Natural killer cell (primary cell): ENCODE measurements at regions not wholly inside any gene's neighbourhood (a gene's known extent, or its start where the extent isn't known, plus 50 kb on each side); places are given as distances from the start of the nearest gene placed in this dataset.

Experiments
- ATAC-seq, 3 donors: fragments of 150-1000 bp in 2 of 3; fragments of 200-7000 bp in 1 of 3; cut with Tn5 transposase; 1 replicate in 1 of 3; 2 replicates in 2 of 3; pipeline ENCODE4 v1.10.0; 2021; ENCODE audit warnings: mild to moderate bottlenecking in 2 of 3, moderate library complexity in 2 of 3
- DNase-seq, 2 donors: peaks; one replicate each; pipeline versions ENCODE4 v3.0.0 to v3.0.0-alpha.2; 2013 to 2021; ENCODE audit warnings: mixed read lengths in 1 of 2
- H3K27ac ChIP-seq: one replicate; pipeline ENCODE4 v1.5.1; 2013; ENCODE audit warnings: mild to moderate bottlenecking, low read length
- H3K27me3 ChIP-seq: one replicate; pipeline ENCODE4 v1.6.1; 2013; ENCODE audit warnings: low read length; ENCODE audit not compliant: control insufficient read depth, insufficient read depth
- H3K36me3 ChIP-seq: one replicate; pipeline ENCODE4 v1.6.1; 2013; ENCODE audit warnings: low read length; ENCODE audit not compliant: control insufficient read depth, insufficient read depth
- H3K4me1 ChIP-seq: one replicate; pipeline ENCODE4 v1.6.1; 2013; ENCODE audit warnings: low read length; ENCODE audit not compliant: control insufficient read depth, insufficient read depth
- H3K4me3 ChIP-seq: one replicate; pipeline ENCODE4 v1.5.1; 2013; ENCODE audit warnings: low read length
- H3K9me3 ChIP-seq: one replicate; pipeline ENCODE4 v1.6.1; 2013; ENCODE audit warnings: low read length; ENCODE audit not compliant: control insufficient read depth, insufficient read depth
- H3K27ac Mint-ChIP-seq, 2 donors: one replicate each; pipeline ENCODE4 v1.8.0; 2022; ENCODE audit warnings: mild to moderate bottlenecking in 2 of 2, mixed read lengths in 2 of 2, moderate library complexity in 1 of 2
- H3K27me3 Mint-ChIP-seq, 2 donors: one replicate each; pipeline ENCODE4 v1.8.0; 2022; ENCODE audit warnings: low read depth in 2 of 2, mixed read lengths in 2 of 2
- H3K36me3 Mint-ChIP-seq: one replicate; pipeline ENCODE4 v1.8.0; 2022; ENCODE audit warnings: mixed read lengths
- H3K4me1 Mint-ChIP-seq, 2 donors: one replicate each; pipeline ENCODE4 v1.8.0; 2022; ENCODE audit warnings: mixed read lengths in 2 of 2
- H3K4me3 Mint-ChIP-seq: one replicate; pipeline ENCODE4 v1.8.0; 2022; ENCODE audit warnings: mild to moderate bottlenecking, moderate library complexity, mixed read lengths
- H3K9me3 Mint-ChIP-seq, 2 donors: one replicate each; pipeline ENCODE4 v1.8.0; 2022; ENCODE audit warnings: mixed read lengths in 2 of 2
- WGBS: methylation state at CpG from one replicate; pipeline ENCODE4 v1.1.7; 2013; ENCODE audit warnings: missing lambda C conversion rate; ENCODE audit not compliant: insufficient coverage; 5-methylcytosine and 5-hydroxymethylcytosine counted together
- intact Hi-C: fragments of 100-400 bp; cut with micrococcal nuclease; formaldehyde crosslinking; loops from one replicate; pipeline ENCODE4 v1.14.2; 2022
- TF ChIP-seq, protein P1 (sequence below): fragments of 200-600 bp; IDR thresholded peaks from one replicate; pipeline ENCODE4 v1.8.0; 2022; ENCODE audit warnings: antibody characterized with exemption

DNA sequence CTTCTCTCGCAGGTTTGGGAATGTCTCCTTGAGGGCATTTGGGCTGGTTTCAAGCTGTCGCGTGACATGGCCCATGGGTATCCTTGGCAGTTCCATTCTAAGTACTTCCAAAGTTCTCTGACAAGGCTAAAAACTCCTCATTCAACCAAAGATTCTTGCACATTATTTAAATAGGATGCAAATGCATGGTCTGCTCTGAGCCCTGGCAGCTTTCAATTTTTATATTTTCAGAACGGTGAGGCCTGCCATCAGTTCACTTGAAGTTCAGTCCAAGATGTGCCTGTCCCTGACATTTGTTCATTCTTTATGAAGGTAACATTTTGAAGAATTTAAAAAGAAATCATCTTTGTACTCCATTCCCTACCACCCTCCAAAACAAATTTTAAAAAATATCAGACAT lies 160.0 kb downstream of the KCNA5 start:
- no peak overlapping the region for H3K4me3 Mint-ChIP-seq
- peaks cover 4 to 11% of the 10 kb centered on the region in 2 donors for H3K27me3 Mint-ChIP-seq
- ATAC-seq (no peak), DNase-seq (no peak)
- H3K36me3 Mint-ChIP-seq: no peaks in the 10 kb centered on the region
- H3K4me1 Mint-ChIP-seq: no peaks in the 10 kb centered on the region
- intact Hi-C loops: no loop called here
- Histone ChIP-seq H3K27me3 (no peaks in the 10 kb centered on the region), H3K27ac (no peak overlapping the region), H3K9me3 (no peaks in the 10 kb centered on the region), H3K36me3 (no peaks in the 10 kb centered on the region), H3K4me3 (no peak overlapping the region), H3K4me1 (no peaks in the 10 kb centered on the region)
- TF ChIP-seq, protein P1, sequence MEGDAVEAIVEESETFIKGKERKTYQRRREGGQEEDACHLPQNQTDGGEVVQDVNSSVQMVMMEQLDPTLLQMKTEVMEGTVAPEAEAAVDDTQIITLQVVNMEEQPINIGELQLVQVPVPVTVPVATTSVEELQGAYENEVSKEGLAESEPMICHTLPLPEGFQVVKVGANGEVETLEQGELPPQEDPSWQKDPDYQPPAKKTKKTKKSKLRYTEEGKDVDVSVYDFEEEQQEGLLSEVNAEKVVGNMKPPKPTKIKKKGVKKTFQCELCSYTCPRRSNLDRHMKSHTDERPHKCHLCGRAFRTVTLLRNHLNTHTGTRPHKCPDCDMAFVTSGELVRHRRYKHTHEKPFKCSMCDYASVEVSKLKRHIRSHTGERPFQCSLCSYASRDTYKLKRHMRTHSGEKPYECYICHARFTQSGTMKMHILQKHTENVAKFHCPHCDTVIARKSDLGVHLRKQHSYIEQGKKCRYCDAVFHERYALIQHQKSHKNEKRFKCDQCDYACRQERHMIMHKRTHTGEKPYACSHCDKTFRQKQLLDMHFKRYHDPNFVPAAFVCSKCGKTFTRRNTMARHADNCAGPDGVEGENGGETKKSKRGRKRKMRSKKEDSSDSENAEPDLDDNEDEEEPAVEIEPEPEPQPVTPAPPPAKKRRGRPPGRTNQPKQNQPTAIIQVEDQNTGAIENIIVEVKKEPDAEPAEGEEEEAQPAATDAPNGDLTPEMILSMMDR: no peak
- no peak overlapping the region for H3K27ac Mint-ChIP-seq
- H3K9me3 Mint-ChIP-seq: no peaks in the 10 kb centered on the region
- 94% methylated on average over 4 of the region's 4 CpGs for WGBS

- H3K36me3 ChIP-seq: no peaks in the 10 kb centered on the region
- Mint-ChIP-seq H3K36me3 (no peaks in the 10 kb centered on the region), H3K4me1 (no peaks in the 10 kb centered on the region), H3K27ac (no peak overlapping the region), H3K4me3 (no peak overlapping the region), H3K9me3 (no peaks in the 10 kb centered on the region), H3K27me3 (peaks cover 4 to 5% of the 10 kb centered on the region in 2 donors)
- H3K4me1 ChIP-seq: no peaks in the 10 kb centered on the region
- intact Hi-C loops: no loop called here
- ATAC-seq: no peak
- WGBS: 27% methylated on average over 3 of the region's 4 CpGs
- TF ChIP-seq, protein P1: no peak
- DNase-seq: no peak
- no peaks in the 10 kb centered on the region for H3K27me3 ChIP-seq
- H3K27ac ChIP-seq: no peak overlapping the region
- no peaks in the 10 kb centered on the region for H3K9me3 ChIP-seq
- no peak overlapping the region for H3K4me3 ChIP-seq
Observed at GRCh38 chr12:5204271-5204670, 160.6 kb downstream of the KCNA5 start.

DNA sequence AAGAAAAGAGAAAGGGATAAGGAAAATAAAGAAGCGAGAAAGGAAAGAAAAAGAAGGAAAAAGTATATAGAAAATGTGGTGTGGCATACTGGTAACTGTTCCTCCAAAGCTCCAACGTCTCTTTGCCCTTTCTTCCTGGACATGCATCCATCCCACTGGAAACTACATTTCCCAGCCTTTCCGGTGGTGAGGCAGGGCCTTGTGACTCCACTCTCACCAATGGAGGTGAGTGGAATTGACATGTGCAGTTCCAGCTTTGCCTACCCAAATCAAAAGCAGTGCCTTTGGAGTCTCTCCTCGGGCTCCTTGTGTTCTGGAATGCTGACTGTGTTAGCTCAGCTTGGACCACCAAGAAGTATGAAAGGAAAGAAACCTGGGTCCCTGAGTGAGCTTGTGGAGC lies 161.2 kb downstream of the KCNA5 start:
- H3K9me3 Mint-ChIP-seq: no peaks in the 10 kb centered on the region
- no peaks in the 10 kb centered on the region for H3K4me1 Mint-ChIP-seq
- ATAC-seq (no peak), DNase-seq (no peak)
- no peak overlapping the region for H3K4me3 ChIP-seq
- no peak overlapping the region for H3K27ac ChIP-seq
- H3K4me1 ChIP-seq: no peaks in the 10 kb centered on the region
- H3K9me3 ChIP-seq: no peaks in the 10 kb centered on the region
- peaks cover 0 to 4% of the 10 kb centered on the region in 2 donors for H3K27me3 Mint-ChIP-seq
- TF ChIP-seq, protein P1: no peak
- no peak overlapping the region for H3K4me3 Mint-ChIP-seq
- H3K36me3 Mint-ChIP-seq: no peaks in the 10 kb centered on the region
- no peak overlapping the region for H3K27ac Mint-ChIP-seq
- H3K36me3 ChIP-seq: no peaks in the 10 kb centered on the region
- WGBS: 78% methylated on average over 3 of the region's 4 CpGs
- intact Hi-C loops: no loop called here
- H3K27me3 ChIP-seq: no peaks in the 10 kb centered on the region

DNA sequence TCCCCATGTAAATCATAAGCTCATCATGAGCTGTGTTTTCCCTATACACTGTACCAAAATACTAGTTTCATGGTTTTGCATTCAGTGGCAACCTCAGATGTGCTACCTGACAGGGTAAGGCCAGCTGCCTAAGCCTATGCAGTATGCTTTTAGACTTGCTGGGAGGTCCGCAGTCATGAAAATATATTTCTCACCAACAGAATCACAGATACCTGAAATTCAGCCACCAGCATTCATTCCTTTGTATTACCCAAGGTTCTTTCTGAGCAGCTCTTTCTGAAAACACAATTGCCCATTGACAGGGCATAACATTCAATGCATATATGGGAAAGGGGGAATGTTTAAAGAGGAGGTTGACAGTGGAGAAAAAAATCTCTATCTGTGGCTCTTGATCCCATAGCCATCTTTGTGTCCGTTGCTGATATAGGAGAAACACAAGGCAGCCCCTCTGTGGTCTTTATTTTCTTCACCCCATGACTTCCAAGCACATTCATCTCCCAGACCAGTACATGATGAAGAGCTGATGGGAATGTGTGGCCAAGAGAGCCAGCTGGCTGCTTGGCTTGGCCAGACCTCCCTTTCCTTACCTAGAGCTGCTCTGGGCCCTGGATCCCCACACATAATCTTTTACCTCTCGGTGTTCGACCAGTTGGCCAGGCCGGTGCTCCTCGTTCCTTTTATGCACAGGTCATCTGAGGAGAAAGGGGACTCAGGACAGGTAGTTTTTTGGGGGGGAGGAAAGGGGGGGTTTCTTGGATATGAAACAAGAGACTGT lies 162.9 kb downstream of the KCNA5 start:
- Histone ChIP-seq H3K36me3 (no peaks in the 10 kb centered on the region), H3K4me3 (no peak overlapping the region), H3K27me3 (no peaks in the 10 kb centered on the region), H3K27ac (no peak overlapping the region), H3K4me1 (no peaks in the 10 kb centered on the region), H3K9me3 (no peaks in the 10 kb centered on the region)
- Mint-ChIP-seq H3K4me3 (no peak overlapping the region), H3K4me1 (no peaks in the 10 kb centered on the region), H3K36me3 (no peaks in the 10 kb centered on the region), H3K27ac (no peak overlapping the region), H3K27me3 (peaks cover 0 to under 1% of the 10 kb centered on the region in 2 donors), H3K9me3 (no peaks in the 10 kb centered on the region)
- TF ChIP-seq, protein P1: no peak
- intact Hi-C loops: no loop called here
- 84% methylated on average over 6 of the region's 6 CpGs for WGBS
- no peak for ATAC-seq
- no peak for DNase-seq
